Activated CD4-positive, alpha-beta T cell treated with anti-CD3 and anti-CD28 coated beads, Interleukin-2, Interleukin-6, amounts not matched to agents 100 ng/mL and 50 ng/mL, durations not matched to agents 16 hours and 8 hours (primary cell): ENCODE measurements at regions not wholly inside any gene's neighbourhood (a gene's known extent, or its start where the extent isn't known, plus 50 kb on each side); places are given as distances from the start of the nearest gene placed in this dataset.
"Not testable (repeated sequence)": the region's sequence is repeated elsewhere in the genome, so short reads cannot be mapped to it uniquely, and the experiment has no call there.

ENCODE experiments used
- DNase-seq: peaks from one replicate; pipeline ENCODE4 v3.0.0-alpha.2; 2020

- DNase-seq, result not testable (repeated sequence)
Observed at GRCh38 chr6:85071845-85072244, 307.4 kb upstream of the TBX18 start.

GRCh38 chr6:85069577-85069976, 305.2 kb upstream of the TBX18 start:
- no peak for DNase-seq

- no peak for DNase-seq
Observed at GRCh38 chr6:85068221-85068620, 303.8 kb upstream of the TBX18 start.

GRCh38 chr6:85066266-85066665, 301.9 kb upstream of the TBX18 start:
- DNase-seq, result no peak

- no peak for DNase-seq
Observed at GRCh38 chr6:85065831-85066230, 301.4 kb upstream of the TBX18 start.

GRCh38 chr6:85063611-85064010, 299.2 kb upstream of the TBX18 start:
- DNase-seq, result no peak

- no peak for DNase-seq
Observed at GRCh38 chr6:85062884-85063283, 298.5 kb upstream of the TBX18 start.

- DNase-seq, result no peak
Observed at GRCh38 chr6:85058806-85059205, 294.4 kb upstream of the TBX18 start.

- no peak for DNase-seq
Observed at GRCh38 chr6:85050149-85050548, 285.8 kb upstream of the TBX18 start.

- no peak for DNase-seq
Observed at GRCh38 chr6:85049282-85049681, 284.9 kb upstream of the TBX18 start.

- no peak for DNase-seq
Observed at GRCh38 chr6:85047818-85048217, 283.4 kb upstream of the TBX18 start.

- DNase-seq, result not testable (repeated sequence)
Observed at GRCh38 chr6:85045767-85046166, 281.4 kb upstream of the TBX18 start.

- no peak for DNase-seq
Observed at GRCh38 chr6:85044361-85044760, 280.0 kb upstream of the TBX18 start.

- DNase-seq, result no peak
Observed at GRCh38 chr6:85041376-85041775, 277.0 kb upstream of the TBX18 start.

- DNase-seq, result no peak
Observed at GRCh38 chr6:85037221-85037620, 272.8 kb upstream of the TBX18 start.

- no peak for DNase-seq
Observed at GRCh38 chr6:85035766-85036165, 271.4 kb upstream of the TBX18 start.

- no peak for DNase-seq
Observed at GRCh38 chr6:85033547-85033946, 269.1 kb upstream of the TBX18 start.

GRCh38 chr6:85026021-85026420, 261.6 kb upstream of the TBX18 start:
- no peak for DNase-seq

- no peak for DNase-seq
Observed at GRCh38 chr6:85023721-85024120, 259.3 kb upstream of the TBX18 start.

- DNase-seq, result no peak
Observed at GRCh38 chr6:85017352-85017751, 253.0 kb upstream of the TBX18 start.

- DNase-seq, result no peak
Observed at GRCh38 chr6:85016726-85017125, 252.3 kb upstream of the TBX18 start.

GRCh38 chr6:85015396-85015990, 251.1 kb upstream of the TBX18 start:
- DNase-seq, result peak; percentile 8

- DNase-seq, result no peak
Observed at GRCh38 chr6:85010865-85011264, 246.5 kb upstream of the TBX18 start.

GRCh38 chr6:85008296-85009009, 244.1 kb upstream of the TBX18 start:
- no peak for DNase-seq

- no peak for DNase-seq
Observed at GRCh38 chr6:85006362-85006761, 242.0 kb upstream of the TBX18 start.
